WTC11 (cell line): ENCODE measurements at regions not wholly inside any gene's neighbourhood (a gene's known extent, or its start where the extent isn't known, plus 50 kb on each side); places are given as distances from the start of the nearest gene placed in this dataset.
"Not testable (repeated sequence)": the region's sequence is repeated elsewhere in the genome, so short reads cannot be mapped to it uniquely, and the experiment has no call there.

Experiments
- CTCF ChIP-seq: fragments of 200-600 bp; IDR thresholded peaks from 2 replicates; pipeline ENCODE4 v1.8.0; 2022; ENCODE audit warnings: antibody characterized with exemption
- KAT7 ChIP-seq: sonication (generic); formaldehyde crosslinking; IDR thresholded peaks from 2 replicates; pipeline ENCODE4 v1.8.1; 2023; ENCODE audit warnings: missing genetic modification reagents, mild to moderate bottlenecking, borderline replicate concordance
- STAT6 ChIP-seq: sonication (generic); formaldehyde crosslinking; conservative IDR thresholded peaks from 2 replicates; pipeline ENCODE4 v1.8.1; 2023; ENCODE audit warnings: mild to moderate bottlenecking, low read depth, missing genetic modification reagents, moderate library complexity
- TEAD1 ChIP-seq: sonication (generic); formaldehyde crosslinking; IDR thresholded peaks from 2 replicates; pipeline ENCODE4 v1.8.0; 2022; ENCODE audit warnings: mild to moderate bottlenecking, missing genetic modification reagents

- TF ChIP-seq CTCF; STAT6 (CRISPR knock-in tag); TEAD1 (CRISPR knock-in tag); KAT7 (CRISPR knock-in tag): not testable (repeated sequence)
Measured at GRCh38 chr2:8131423-8131822, 550.4 kb upstream of the ID2 start.
